ENCODE measurements at regions not wholly inside any gene's neighbourhood (a gene's known extent, or its start where the extent isn't known, plus 50 kb on each side); places are given as distances from the start of the nearest gene placed in this dataset.

- H3K4me3 ChIP-seq (ENCODE audit: low read depth, low read length), result no peak overlapping the region
- no peak for TF ChIP-seq CTCF (IDR thresholded peaks at IDR 0.05; ENCODE audit: low read depth, low read length)
Measured at GRCh38 chr2:21404827-21405625, 281.3 kb downstream of the TDRD15 start.

- no peak overlapping the region for H3K4me3 ChIP-seq (ENCODE audit: low read depth, low read length)
- no peak for TF ChIP-seq CTCF (IDR thresholded peaks at IDR 0.05; ENCODE audit: low read depth, low read length)
Measured at GRCh38 chr2:21406386-21406785, 282.6 kb downstream of the TDRD15 start.

GRCh38 chr2:21406911-21407310 is 283.1 kb downstream of the TDRD15 start:
- TF ChIP-seq CTCF (IDR thresholded peaks at IDR 0.05; ENCODE audit: low read depth, low read length), result no peak
- H3K4me3 ChIP-seq (ENCODE audit: low read depth, low read length), result no peak overlapping the region

- no peak overlapping the region for H3K4me3 ChIP-seq (ENCODE audit: low read depth, low read length)
- no peak for TF ChIP-seq CTCF (IDR thresholded peaks at IDR 0.05; ENCODE audit: low read depth, low read length)
Measured at GRCh38 chr2:21407851-21408250, 284.1 kb downstream of the TDRD15 start.

- no peak for TF ChIP-seq CTCF (IDR thresholded peaks at IDR 0.05; ENCODE audit: low read depth, low read length)
- H3K4me3 ChIP-seq (ENCODE audit: low read depth, low read length), result no peak overlapping the region
Measured at GRCh38 chr2:21411741-21412140, 288.0 kb downstream of the TDRD15 start.

GRCh38 chr2:21412944-21413443 is 289.2 kb downstream of the TDRD15 start:
- TF ChIP-seq CTCF (IDR thresholded peaks at IDR 0.05; ENCODE audit: low read depth, low read length), result no peak

GRCh38 chr2:21415234-21415633 is 291.5 kb downstream of the TDRD15 start:
- no peak; the same call in 1 of the 2 replicates for TF ChIP-seq CTCF (IDR thresholded peaks at IDR 0.05; ENCODE audit: low read depth, low read length)

More at GRCh38 chr2:21412944-21413443, 289.2 kb downstream of the TDRD15 start:
- H3K4me3 ChIP-seq (ENCODE audit: low read depth, low read length), result no peak overlapping the region

More at GRCh38 chr2:21415234-21415633, 291.5 kb downstream of the TDRD15 start:
- no peak overlapping the region for H3K4me3 ChIP-seq (ENCODE audit: low read depth, low read length)
